ENCODE measurements at regions not wholly inside any gene's neighbourhood (a gene's known extent, or its start where the extent isn't known, plus 50 kb on each side); places are given as distances from the start of the nearest gene placed in this dataset.
A peak's percentile ranks its signal among the peaks of the same experiment; 100 is the strongest.

GRCh38 chr15:20646529-20647142 is 105.0 kb upstream of the GOLGA6L6 start:
- Histone ChIP-seq H3K36me3 (ENCODE audit: control insufficient read depth in 2 of 3, insufficient read depth in 3 of 3, low read length in 3 of 3) (no peaks in the 10 kb centered on the region), H3K27ac (ENCODE audit: low read depth in 2 of 2, low read length in 2 of 2) (no peak overlapping the region), H3K4me3 (ENCODE audit: low read length in 3 of 3) (no peak overlapping the region), H3K4me1 (ENCODE audit: control insufficient read depth in 2 of 3, insufficient read depth in 2 of 3, low read depth in 1 of 3, low read length in 3 of 3) (no peaks in the 10 kb centered on the region), H3K9me3 (ENCODE audit: control insufficient read depth in 2 of 3, insufficient read depth in 1 of 3, low read length in 3 of 3) (no peaks in the 10 kb centered on the region), H3K9ac (ENCODE audit: low read length in 3 of 3) (no peak overlapping the region), H3K27me3 (ENCODE audit: control insufficient read depth, insufficient read depth, low read length) (no peaks in the 10 kb centered on the region)
- peak in 1 of 5 donors; percentile 44 for DNase-seq
- TF ChIP-seq, protein P1, sequence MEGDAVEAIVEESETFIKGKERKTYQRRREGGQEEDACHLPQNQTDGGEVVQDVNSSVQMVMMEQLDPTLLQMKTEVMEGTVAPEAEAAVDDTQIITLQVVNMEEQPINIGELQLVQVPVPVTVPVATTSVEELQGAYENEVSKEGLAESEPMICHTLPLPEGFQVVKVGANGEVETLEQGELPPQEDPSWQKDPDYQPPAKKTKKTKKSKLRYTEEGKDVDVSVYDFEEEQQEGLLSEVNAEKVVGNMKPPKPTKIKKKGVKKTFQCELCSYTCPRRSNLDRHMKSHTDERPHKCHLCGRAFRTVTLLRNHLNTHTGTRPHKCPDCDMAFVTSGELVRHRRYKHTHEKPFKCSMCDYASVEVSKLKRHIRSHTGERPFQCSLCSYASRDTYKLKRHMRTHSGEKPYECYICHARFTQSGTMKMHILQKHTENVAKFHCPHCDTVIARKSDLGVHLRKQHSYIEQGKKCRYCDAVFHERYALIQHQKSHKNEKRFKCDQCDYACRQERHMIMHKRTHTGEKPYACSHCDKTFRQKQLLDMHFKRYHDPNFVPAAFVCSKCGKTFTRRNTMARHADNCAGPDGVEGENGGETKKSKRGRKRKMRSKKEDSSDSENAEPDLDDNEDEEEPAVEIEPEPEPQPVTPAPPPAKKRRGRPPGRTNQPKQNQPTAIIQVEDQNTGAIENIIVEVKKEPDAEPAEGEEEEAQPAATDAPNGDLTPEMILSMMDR (IDR thresholded peaks at IDR 0.05; ENCODE audit: borderline replicate concordance, extremely low read depth, insufficient read depth) = no peak
- intact Hi-C loops (cut with DNase I) = no loop called here
- no peak for FAIRE-seq

GRCh38 chr15:20645956-20646355 is 104.4 kb upstream of the GOLGA6L6 start:
- intact Hi-C loops (cut with DNase I) = no loop called here
- Histone ChIP-seq H3K27ac (ENCODE audit: low read depth in 2 of 2, low read length in 2 of 2) (no peak overlapping the region), H3K9ac (ENCODE audit: low read length in 3 of 3) (no peak overlapping the region), H3K4me1 (ENCODE audit: control insufficient read depth in 2 of 3, insufficient read depth in 2 of 3, low read depth in 1 of 3, low read length in 3 of 3) (no peaks in the 10 kb centered on the region), H3K36me3 (ENCODE audit: control insufficient read depth in 2 of 3, insufficient read depth in 3 of 3, low read length in 3 of 3) (no peaks in the 10 kb centered on the region), H3K4me3 (ENCODE audit: low read length in 3 of 3) (no peak overlapping the region), H3K27me3 (ENCODE audit: control insufficient read depth, insufficient read depth, low read length) (no peaks in the 10 kb centered on the region), H3K9me3 (ENCODE audit: control insufficient read depth in 2 of 3, insufficient read depth in 1 of 3, low read length in 3 of 3) (no peaks in the 10 kb centered on the region)
- DNase-seq (peak in 1 of 5 donors; percentile 34), FAIRE-seq (no peak)
- TF ChIP-seq, protein P1 (IDR thresholded peaks at IDR 0.05; ENCODE audit: borderline replicate concordance, extremely low read depth, insufficient read depth) = no peak

GRCh38 chr15:20644896-20645295 is 103.3 kb upstream of the GOLGA6L6 start:
- H3K36me3 ChIP-seq (ENCODE audit: control insufficient read depth in 2 of 3, insufficient read depth in 3 of 3, low read length in 3 of 3) = no peaks in the 10 kb centered on the region
- H3K4me1 ChIP-seq (ENCODE audit: control insufficient read depth in 2 of 3, insufficient read depth in 2 of 3, low read depth in 1 of 3, low read length in 3 of 3) = no peaks in the 10 kb centered on the region
- FAIRE-seq (no peak), DNase-seq (no peak)
- intact Hi-C loops (cut with DNase I) = no loop called here
- no peak overlapping the region for H3K27ac ChIP-seq (ENCODE audit: low read depth in 2 of 2, low read length in 2 of 2)
- no peaks in the 10 kb centered on the region for H3K9me3 ChIP-seq (ENCODE audit: control insufficient read depth in 2 of 3, insufficient read depth in 1 of 3, low read length in 3 of 3)
- no peak overlapping the region for H3K4me3 ChIP-seq (ENCODE audit: low read length in 3 of 3)
- TF ChIP-seq, protein P1 (IDR thresholded peaks at IDR 0.05; ENCODE audit: borderline replicate concordance, extremely low read depth, insufficient read depth) = no peak
- no peaks in the 10 kb centered on the region for H3K27me3 ChIP-seq (ENCODE audit: control insufficient read depth, insufficient read depth, low read length)
- H3K9ac ChIP-seq (ENCODE audit: low read length in 3 of 3) = no peak overlapping the region

Data from kidney (tissue), 13 donors.